GM23338 (cell line): ENCODE measurements at regions not wholly inside any gene's neighbourhood (a gene's known extent, or its start where the extent isn't known, plus 50 kb on each side); places are given as distances from the start of the nearest gene placed in this dataset.

ENCODE experiments used
- ATAC-seq: fragments of 200-7000 bp; cut with Tn5 transposase; 3 replicates; pipeline ENCODE4 v1.9.1; 2020
- DNase-seq: peaks from one replicate; pipeline ENCODE4 v3.0.0-alpha.2; 2015; ENCODE audit warnings: low spot score
- H2AFZ ChIP-seq: fragments of 200-600 bp; sonication (generic); 2 replicates; pipeline ENCODE4 v1.8.0; 2016; ENCODE audit warnings: antibody characterized with exemption, mild to moderate bottlenecking, moderate library complexity
- H3F3A ChIP-seq: fragments of 200-600 bp; sonication (generic); replicated peaks from 2 replicates; pipeline ENCODE4 v1.8.0; 2017; ENCODE audit warnings: antibody characterized with exemption, mixed run types, low read depth
- H3K27ac ChIP-seq: fragments of 200-600 bp; sonication (generic); 2 replicates; pipeline ENCODE4 v1.6.1; 2016; ENCODE audit warnings: low read depth
- H3K27me3 ChIP-seq: fragments of 200-600 bp; sonication (generic); 2 replicates; pipeline ENCODE4 v1.8.0; 2016; ENCODE audit warnings: mild to moderate bottlenecking, mixed run types, moderate library complexity; ENCODE audit not compliant: insufficient read depth
- H3K36me3 ChIP-seq: fragments of 200-600 bp; sonication (generic); 2 replicates; pipeline ENCODE4 v1.8.0; 2016; ENCODE audit warnings: mild to moderate bottlenecking; ENCODE audit not compliant: insufficient read depth
- H3K4me1 ChIP-seq: fragments of 200-600 bp; sonication (generic); 2 replicates; pipeline ENCODE4 v1.8.0; 2016; ENCODE audit warnings: mild to moderate bottlenecking, moderate library complexity; ENCODE audit not compliant: insufficient read depth
- H3K4me2 ChIP-seq: fragments of 200-600 bp; sonication (generic); 2 replicates; pipeline ENCODE4 v1.7.1; 2017; ENCODE audit warnings: mixed run types
- H3K4me3 ChIP-seq: fragments of 200-600 bp; sonication (generic); 2 replicates; pipeline ENCODE4 v1.6.1; 2016; ENCODE audit warnings: mixed run types
- H3K79me2 ChIP-seq: fragments of 200-600 bp; sonication (generic); replicated peaks from 2 replicates; pipeline ENCODE4 v1.8.0; 2017; ENCODE audit warnings: mild to moderate bottlenecking; ENCODE audit not compliant: insufficient read depth
- H3K9me2 ChIP-seq: fragments of 200-600 bp; sonication (generic); 2 replicates; pipeline ENCODE4 v1.8.0; 2017; ENCODE audit not compliant: insufficient read depth
- H4K20me1 ChIP-seq: fragments of 200-600 bp; sonication (generic); replicated peaks from 2 replicates; pipeline ENCODE4 v1.8.0; 2017; ENCODE audit warnings: mild to moderate bottlenecking; ENCODE audit not compliant: insufficient read depth
- H3K27ac Mint-ChIP-seq: 2 replicates; pipeline ENCODE4 v1.8.0; 2020; ENCODE audit warnings: inconsistent platforms, mild to moderate bottlenecking, moderate library complexity, mixed read lengths
- H3K27me3 Mint-ChIP-seq: 3 replicates; pipeline ENCODE4 v1.8.0; 2022; ENCODE audit warnings: low read depth, mild to moderate bottlenecking, moderate library complexity, mixed read lengths, inconsistent platforms; ENCODE audit not compliant: insufficient read depth, poor library complexity
- H3K36me3 Mint-ChIP-seq: 3 replicates; pipeline ENCODE4 v1.8.0; 2021; ENCODE audit warnings: low read depth, mild to moderate bottlenecking, inconsistent platforms, moderate library complexity, mixed read lengths
- H3K4me1 Mint-ChIP-seq: 3 replicates; pipeline ENCODE4 v1.8.0; 2020; ENCODE audit warnings: mild to moderate bottlenecking, inconsistent platforms, mixed read lengths
- H3K4me3 Mint-ChIP-seq: 3 replicates; pipeline ENCODE4 v1.8.0; 2021; ENCODE audit warnings: moderate library complexity, mild to moderate bottlenecking, inconsistent platforms, mixed read lengths
- H3K9me3 Mint-ChIP-seq: 3 replicates; pipeline ENCODE4 v1.8.0; 2020; ENCODE audit warnings: moderate library complexity, mild to moderate bottlenecking, inconsistent platforms, mixed read lengths
- CREB1 ChIP-seq: fragments of 250-450 bp; sonication (Bioruptor Pico); IDR thresholded peaks from 2 replicates; pipeline ENCODE4 v1.5.0; 2020; ENCODE audit warnings: low read depth, mild to moderate bottlenecking, moderate library complexity
- CTCF ChIP-seq, 2 experiments: fragments of 200-600 bp in 1 of 2; sonication (generic) in 1 of 2; conservative IDR thresholded peaks; 2 replicates each; pipeline versions ENCODE4 v1.5.1 to v1.6.1; 2016 to 2017; ENCODE audit warnings: antibody characterized with exemption in 2 of 2, low read depth in 2 of 2, mild to moderate bottlenecking in 2 of 2, moderate library complexity in 1 of 2
- EZH2 ChIP-seq: fragments of 200-600 bp; sonication (generic); IDR thresholded peaks from one replicate; pipeline ENCODE4 v1.8.0; 2017; ENCODE audit warnings: antibody characterized with exemption, mild to moderate bottlenecking, low read depth; ENCODE audit not compliant: unreplicated experiment
- POLR2AphosphoS5 ChIP-seq: IDR thresholded peaks from 2 replicates; pipeline ENCODE4 v1.6.1; 2016; ENCODE audit warnings: antibody characterized with exemption, low read depth
- REST ChIP-seq: IDR thresholded peaks from one replicate; pipeline ENCODE4 v1.6.1; 2018; ENCODE audit warnings: antibody characterized with exemption; ENCODE audit not compliant: unreplicated experiment
- STAT1 ChIP-seq: IDR thresholded peaks from one replicate; pipeline ENCODE4 v1.6.1; 2016; ENCODE audit warnings: antibody characterized with exemption; ENCODE audit not compliant: unreplicated experiment
- ZNF114 ChIP-seq: fragments of 250-450 bp; sonication (Bioruptor Pico); IDR thresholded peaks from 2 replicates; pipeline ENCODE4 v1.5.0; 2020; ENCODE audit warnings: mild to moderate bottlenecking, moderate library complexity
- ZNF331 ChIP-seq: fragments of 250-450 bp; sonication (Bioruptor Pico); IDR thresholded peaks from 2 replicates; pipeline ENCODE4 v1.5.0; 2020; ENCODE audit warnings: low read depth, mild to moderate bottlenecking, moderate library complexity

GRCh38 chr7:72494807-72495206, 82.7 kb upstream of the CALN1 start:
- Histone ChIP-seq H4K20me1 (no peaks in the 10 kb centered on the region), H3K4me2 (no peak overlapping the region), H3F3A (no peaks in the 10 kb centered on the region), H3K36me3 (no peaks in the 10 kb centered on the region; the same call in 1 of the 2 replicates), H2AFZ (no peak overlapping the region), H3K4me3 (no peak overlapping the region), H3K27me3 (no peaks in the 10 kb centered on the region), H3K79me2 (no peaks in the 10 kb centered on the region), H3K4me1 (no peaks in the 10 kb centered on the region), H3K27ac (no peak overlapping the region), H3K9me2 (no peaks in the 10 kb centered on the region)
- no peaks in the 10 kb centered on the region for H3K27me3 Mint-ChIP-seq
- TF ChIP-seq REST = no peak
- no peak for TF ChIP-seq CREB1 (CRISPR knock-in tag)
- TF ChIP-seq ZNF331 (CRISPR knock-in tag) = no peak
- TF ChIP-seq CTCF (conservative IDR thresholded peaks at IDR 0.05; ENCODE audit: low read depth in 2 of 2) = no peak
- no peak for TF ChIP-seq STAT1
- TF ChIP-seq POLR2AphosphoS5 = no peak
- no peak for TF ChIP-seq EZH2
- ATAC-seq (no peak), DNase-seq (no peak)
- H3K4me3 Mint-ChIP-seq = no peak overlapping the region
- peaks cover 4% of the 10 kb centered on the region; the same call in 2 of the 3 replicates for H3K36me3 Mint-ChIP-seq
- H3K4me1 Mint-ChIP-seq = no peaks in the 10 kb centered on the region
- H3K27ac Mint-ChIP-seq = no peak overlapping the region
- H3K9me3 Mint-ChIP-seq = peaks cover 17% of the 10 kb centered on the region; the same call in 2 of the 3 replicates

GRCh38 chr7:72493850-72494661, 81.9 kb upstream of the CALN1 start:
- Histone ChIP-seq H3F3A (no peaks in the 10 kb centered on the region), H3K4me3 (no peak overlapping the region), H2AFZ (no peak overlapping the region; the same call in 1 of the 2 replicates), H3K36me3 (no peaks in the 10 kb centered on the region; the same call in 1 of the 2 replicates), H3K79me2 (no peaks in the 10 kb centered on the region), H3K27me3 (no peaks in the 10 kb centered on the region), H3K9me2 (no peaks in the 10 kb centered on the region), H4K20me1 (no peaks in the 10 kb centered on the region), H3K4me1 (no peaks in the 10 kb centered on the region), H3K4me2 (no peak overlapping the region), H3K27ac (no peak overlapping the region)
- Mint-ChIP-seq H3K4me3 (no peak overlapping the region), H3K27me3 (no peaks in the 10 kb centered on the region), H3K9me3 (peaks cover 17% of the 10 kb centered on the region; the same call in 2 of the 3 replicates), H3K36me3 (peaks cover 4% of the 10 kb centered on the region; the same call in 2 of the 3 replicates), H3K4me1 (no peaks in the 10 kb centered on the region), H3K27ac (no peak overlapping the region)
- ATAC-seq = peak; percentile 81
- TF ChIP-seq ZNF114 = no peak
- TF ChIP-seq CTCF (conservative IDR thresholded peaks at IDR 0.05; ENCODE audit: low read depth in 2 of 2) = peak; percentile 89 to 91
- peak; percentile 87 for DNase-seq
